ENCODE measurements at regions not wholly inside any gene's neighbourhood (a gene's known extent, or its start where the extent isn't known, plus 50 kb on each side); places are given as distances from the start of the nearest gene placed in this dataset.

DNA sequence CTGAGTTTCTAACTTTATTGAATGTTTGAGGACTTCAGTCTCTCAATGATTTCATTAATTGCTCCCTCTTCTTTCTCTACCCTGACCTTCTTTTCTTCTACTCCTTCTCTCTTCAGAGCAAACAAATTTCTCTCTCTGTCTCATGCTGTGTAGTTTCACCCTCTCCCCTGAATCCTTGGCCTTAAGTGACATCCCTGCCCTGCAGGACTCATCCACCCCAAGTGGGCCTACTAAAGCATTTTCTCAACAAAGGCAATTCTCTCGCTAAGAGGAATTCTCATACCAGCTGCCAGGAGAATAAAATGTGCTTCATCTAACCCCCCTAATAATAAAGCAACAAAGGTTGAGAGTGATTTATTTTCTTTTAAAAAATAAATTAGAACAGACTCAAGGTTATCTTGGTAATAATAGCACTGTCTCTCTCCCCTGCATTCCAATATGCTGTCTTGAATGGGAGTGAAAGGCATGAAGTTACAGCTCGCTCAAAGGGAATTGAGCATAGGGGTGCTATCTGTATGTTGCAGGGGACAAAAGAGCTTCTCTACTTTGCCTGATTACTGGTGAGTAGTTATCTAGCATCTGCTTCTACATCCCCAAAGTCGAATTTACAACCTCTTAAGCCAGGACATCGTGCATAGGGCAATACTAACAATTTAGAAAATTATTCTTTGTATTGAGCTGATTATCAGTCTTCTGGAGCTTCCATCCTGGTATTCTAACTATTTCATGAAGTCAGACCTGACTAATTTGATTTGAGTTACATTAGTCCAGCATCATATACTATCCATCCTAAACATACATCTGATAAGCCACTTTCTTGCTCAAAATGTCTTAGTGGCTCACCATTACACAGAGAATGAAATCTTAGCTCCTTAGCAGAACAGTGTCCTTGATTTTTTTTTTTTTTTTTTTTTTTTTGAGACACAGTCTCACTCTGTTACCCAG lies 76.9 kb upstream of the DNAJC19 start:
- Histone ChIP-seq H3K4me1 (ENCODE audit: control insufficient read depth, insufficient read depth, low read length) (no peaks in the 10 kb centered on the region), H3K27me3 (replicated peaks; ENCODE audit: control insufficient read depth, insufficient read depth, low read length) (no peaks in the 10 kb centered on the region), H3K4me3 (ENCODE audit: low read length) (no peak overlapping the region), H3K36me3 (ENCODE audit: control insufficient read depth, insufficient read depth, low read length, severe bottlenecking) (no peaks in the 10 kb centered on the region), H3K9me3 (ENCODE audit: control insufficient read depth, low read length) (no peaks in the 10 kb centered on the region), H3K9ac (ENCODE audit: low read length) (no peak overlapping the region)
- DNase-seq (ENCODE audit: low read depth) = no peak

DNA sequence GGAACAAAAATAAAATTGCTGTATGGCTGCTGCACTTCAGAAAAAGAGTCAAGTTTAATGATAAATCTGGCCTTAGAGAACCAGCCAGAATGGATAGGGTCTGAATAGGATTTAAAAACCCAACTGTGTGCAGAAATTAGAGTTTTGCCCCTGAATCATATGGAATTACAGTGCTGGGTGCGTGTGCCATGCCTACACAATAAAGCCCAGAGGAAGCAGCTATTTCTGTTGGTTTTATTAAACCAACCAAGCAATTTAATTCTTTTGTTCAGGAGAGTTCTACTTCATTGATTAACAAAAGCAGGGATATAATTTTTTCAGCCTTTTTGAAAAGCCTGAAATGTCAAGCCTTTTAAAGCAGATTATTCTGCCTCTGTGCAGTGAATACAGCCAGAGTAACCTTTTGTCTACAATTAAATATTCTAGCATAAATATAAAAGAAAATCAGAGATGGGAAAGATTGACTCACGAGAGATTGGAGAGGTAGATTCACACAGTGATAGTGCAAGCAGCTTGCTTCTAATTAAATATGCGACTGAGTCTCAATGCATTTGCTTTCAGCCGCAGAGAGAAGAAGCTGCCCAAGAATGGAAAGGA lies 66.7 kb upstream of the DNAJC19 start:
- no peaks in the 10 kb centered on the region for H3K27me3 ChIP-seq (replicated peaks; ENCODE audit: control insufficient read depth, insufficient read depth, low read length)
- no peak for DNase-seq (ENCODE audit: low read depth)
- no peak overlapping the region for H3K9ac ChIP-seq (ENCODE audit: low read length)
- H3K4me3 ChIP-seq (ENCODE audit: low read length) = no peak overlapping the region
- no peaks in the 10 kb centered on the region for H3K36me3 ChIP-seq (ENCODE audit: control insufficient read depth, insufficient read depth, low read length, severe bottlenecking)
- no peaks in the 10 kb centered on the region for H3K4me1 ChIP-seq (ENCODE audit: control insufficient read depth, insufficient read depth, low read length)
- H3K9me3 ChIP-seq (ENCODE audit: control insufficient read depth, low read length) = no peaks in the 10 kb centered on the region

DNA sequence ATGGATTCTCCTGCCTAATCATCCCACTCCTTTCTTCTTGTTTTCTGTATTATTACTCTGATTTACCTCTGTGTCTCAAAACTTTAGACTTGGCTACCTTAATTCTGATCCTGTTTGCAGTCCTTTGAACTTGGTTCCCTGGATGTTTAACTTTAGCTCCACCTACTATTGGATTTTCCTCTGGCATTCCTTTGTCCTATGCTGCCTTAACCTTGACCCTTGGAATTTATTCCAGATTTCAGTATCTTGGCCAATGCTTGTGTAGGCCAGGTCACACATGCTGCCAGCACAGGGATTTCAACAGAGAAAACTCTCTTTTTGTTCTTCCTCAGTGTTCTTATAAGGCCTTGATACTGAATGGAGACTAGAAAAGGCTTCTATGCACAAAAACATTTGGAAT lies 65.0 kb upstream of the DNAJC19 start:
- Histone ChIP-seq H3K4me3 (ENCODE audit: low read length) (no peak overlapping the region), H3K9me3 (ENCODE audit: control insufficient read depth, low read length) (no peaks in the 10 kb centered on the region), H3K36me3 (ENCODE audit: control insufficient read depth, insufficient read depth, low read length, severe bottlenecking) (no peaks in the 10 kb centered on the region), H3K4me1 (ENCODE audit: control insufficient read depth, insufficient read depth, low read length) (no peaks in the 10 kb centered on the region), H3K9ac (ENCODE audit: low read length) (no peak overlapping the region), H3K27me3 (replicated peaks; ENCODE audit: control insufficient read depth, insufficient read depth, low read length) (no peaks in the 10 kb centered on the region)
- no peak for DNase-seq (ENCODE audit: low read depth)

DNA sequence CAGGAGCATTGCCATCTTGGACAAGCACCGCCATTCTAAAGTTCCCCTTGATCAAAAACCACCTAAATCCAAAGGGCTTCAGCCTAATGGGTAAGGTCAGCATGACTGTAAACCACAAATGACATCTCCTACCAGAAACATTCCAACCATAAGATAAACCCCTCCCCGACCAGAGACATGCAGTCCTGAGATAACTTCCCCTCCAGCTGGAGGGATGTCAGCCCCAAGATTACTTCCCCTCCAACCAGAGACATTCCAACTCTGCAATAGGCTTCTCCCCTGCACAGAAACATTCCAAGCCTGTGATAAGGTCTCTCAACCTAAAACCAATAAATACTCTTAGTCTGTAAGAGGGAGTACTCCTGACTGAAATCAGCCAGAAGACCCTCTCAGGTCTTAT lies 62.7 kb upstream of the DNAJC19 start:
- no peak overlapping the region for H3K4me3 ChIP-seq (ENCODE audit: low read length)
- H3K36me3 ChIP-seq (ENCODE audit: control insufficient read depth, insufficient read depth, low read length, severe bottlenecking) = no peaks in the 10 kb centered on the region
- H3K9me3 ChIP-seq (ENCODE audit: control insufficient read depth, low read length) = no peaks in the 10 kb centered on the region
- H3K9ac ChIP-seq (ENCODE audit: low read length) = no peak overlapping the region
- DNase-seq (ENCODE audit: low read depth) = no peak
- no peaks in the 10 kb centered on the region for H3K27me3 ChIP-seq (replicated peaks; ENCODE audit: control insufficient read depth, insufficient read depth, low read length)
- no peaks in the 10 kb centered on the region for H3K4me1 ChIP-seq (ENCODE audit: control insufficient read depth, insufficient read depth, low read length)

DNA sequence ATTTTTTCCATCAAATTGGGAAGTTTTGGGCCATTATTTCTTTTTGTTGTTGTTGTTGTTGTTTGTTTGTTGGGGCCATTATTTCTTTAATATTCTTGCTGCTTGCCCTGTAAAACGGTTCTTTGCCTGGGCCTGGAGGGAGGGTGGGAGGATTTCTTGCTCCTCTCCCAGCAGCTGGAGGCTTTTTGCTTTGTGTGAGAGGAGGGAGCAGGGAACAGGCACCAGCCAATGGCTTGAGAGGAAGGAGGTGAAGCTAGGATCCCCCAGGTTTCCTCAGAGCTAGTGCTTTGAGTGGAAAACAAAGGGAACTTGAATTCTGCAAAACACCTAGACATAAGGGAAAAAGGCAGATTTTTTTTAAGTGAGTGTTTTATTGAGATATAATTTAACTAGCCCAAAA lies 61.2 kb upstream of the DNAJC19 start:
- no peak for DNase-seq (ENCODE audit: low read depth)
- Histone ChIP-seq H3K9me3 (ENCODE audit: control insufficient read depth, low read length) (no peaks in the 10 kb centered on the region), H3K9ac (ENCODE audit: low read length) (no peak overlapping the region), H3K27me3 (replicated peaks; ENCODE audit: control insufficient read depth, insufficient read depth, low read length) (no peaks in the 10 kb centered on the region), H3K36me3 (ENCODE audit: control insufficient read depth, insufficient read depth, low read length, severe bottlenecking) (no peaks in the 10 kb centered on the region), H3K4me1 (ENCODE audit: control insufficient read depth, insufficient read depth, low read length) (no peaks in the 10 kb centered on the region), H3K4me3 (ENCODE audit: low read length) (no peak overlapping the region)

DNA sequence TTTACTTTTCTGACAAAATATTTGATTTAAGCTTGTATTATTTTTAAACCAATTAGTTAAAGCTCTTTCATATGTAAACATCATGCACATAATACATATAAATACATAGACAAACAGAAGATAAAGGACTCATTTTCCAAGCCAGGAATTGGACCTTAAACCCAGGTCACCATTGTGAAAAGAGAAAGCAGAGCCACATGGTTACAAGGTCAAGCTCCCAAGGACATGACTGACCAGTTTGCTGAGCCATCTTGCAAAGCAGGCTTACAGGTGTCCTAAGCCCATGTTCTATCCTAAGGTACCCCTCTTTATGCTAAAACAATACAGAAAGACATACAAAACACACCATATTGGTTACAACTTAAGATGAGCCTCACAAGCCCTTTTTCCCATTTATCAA lies 50.5 kb upstream of the DNAJC19 start:
- Histone ChIP-seq H3K27me3 (replicated peaks; ENCODE audit: control insufficient read depth, insufficient read depth, low read length) (no peaks in the 10 kb centered on the region), H3K36me3 (ENCODE audit: control insufficient read depth, insufficient read depth, low read length, severe bottlenecking) (no peaks in the 10 kb centered on the region), H3K4me3 (ENCODE audit: low read length) (no peak overlapping the region), H3K9ac (ENCODE audit: low read length) (no peak overlapping the region), H3K4me1 (ENCODE audit: control insufficient read depth, insufficient read depth, low read length) (no peaks in the 10 kb centered on the region), H3K9me3 (ENCODE audit: control insufficient read depth, low read length) (peaks cover 6% of the 10 kb centered on the region)
- DNase-seq (ENCODE audit: low read depth) = no peak

Data from adipocyte (in vitro differentiated cells).